ENCODE measurements at regions not wholly inside any gene's neighbourhood (a gene's known extent, or its start where the extent isn't known, plus 50 kb on each side); places are given as distances from the start of the nearest gene placed in this dataset.

DNA sequence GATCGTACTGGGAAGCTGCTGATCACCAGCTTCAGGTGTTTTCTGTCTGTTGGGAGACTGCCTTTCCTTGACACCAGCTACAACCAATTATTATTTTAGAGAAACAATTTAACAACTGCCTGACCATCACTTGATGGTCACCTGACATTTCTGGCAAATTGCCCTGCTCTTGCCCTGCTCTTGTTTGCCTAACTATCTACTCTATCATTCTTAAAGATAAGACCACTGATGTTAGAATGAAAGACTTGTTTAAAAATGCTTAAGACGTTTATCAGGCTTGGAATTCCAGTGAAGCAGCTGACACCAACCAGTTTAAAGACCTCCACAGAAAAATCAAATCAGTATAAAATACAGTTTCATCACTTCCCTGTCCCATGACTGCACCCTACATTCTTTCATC lies 423.3 kb upstream of the CAMK1G start:
- no peak for TF ChIP-seq CTCF (conservative IDR thresholded peaks at IDR 0.05 in 1 of 2, IDR thresholded peaks at IDR 0.05 in 1 of 2; ENCODE audit: extremely low read depth in 1 of 2, insufficient read depth in 1 of 2, low read depth in 1 of 2, low read length in 2 of 2)
- no peak for TF ChIP-seq EZH2 (IDR thresholded peaks at IDR 0.05; ENCODE audit: borderline replicate concordance, low read length)
